HCT116 (cell line): ENCODE measurements at regions not wholly inside any gene's neighbourhood (a gene's known extent, or its start where the extent isn't known, plus 50 kb on each side); places are given as distances from the start of the nearest gene placed in this dataset.

Experiments used
- ATAC-seq: fragments of 200-7000 bp; cut with Tn5 transposase; 2 replicates; pipeline ENCODE4 v1.9.1; 2020; ENCODE audit warnings: mild to moderate bottlenecking, moderate library complexity
- BruUV-seq: library from RNA; stranded (reverse); fragments of 400-500 nt; replicated peaks from 2 replicates; lab custom pipeline; 2021; lab: Mats Ljungman, UMichigan
- CTCF ChIA-PET: fragments of 300-600 bp; sonication (Branson Sonifier 250); formaldehyde crosslinking; loops from one replicate; lab custom pipeline; 2021; ENCODE audit warnings: antibody characterized with exemption; lab: Charles Lee
- POLR2A ChIA-PET: fragments of 300-600, 350-600 bp; sonication (Branson Sonifier 250); formaldehyde crosslinking; loops from one replicate; lab custom pipeline; 2021; ENCODE audit warnings: antibody characterized with exemption; lab: Charles Lee
- RAD21 ChIA-PET, 2 experiments: fragments of 300-600 bp; sonication (Branson Sonifier 250); formaldehyde crosslinking; loops; one replicate each; lab custom pipeline; 2023; ENCODE audit warnings: low total read pairs in 2 of 2; ENCODE audit not compliant: uncharacterized antibody in 2 of 2, unreplicated experiment in 2 of 2, low non-redundant PET in 1 of 2; lab: Charles Lee
- DNase-seq: peaks from one replicate; pipeline ENCODE4 v3.0.0-alpha.2; 2010; ENCODE audit warnings: low read depth, low spot score
- H2AFZ ChIP-seq: fragments of 200-600 bp; shearing (Covaris generic), sonication (generic); 2 replicates; pipeline ENCODE4 v1.6.1; 2017; ENCODE audit warnings: low read depth, mixed run types, mixed read lengths, antibody characterized with exemption, low read length; ENCODE audit not compliant: poor library complexity, severe bottlenecking
- H3K27ac ChIP-seq: 2 replicates; pipeline ENCODE4 v1.5.1; 2012; ENCODE audit warnings: low read depth, low read length
- H3K27me3 ChIP-seq: fragments of 200-600 bp; sonication (generic); 2 replicates; pipeline ENCODE4 v1.6.1; 2016; ENCODE audit warnings: mixed run types, low read length, mixed read lengths; ENCODE audit not compliant: insufficient read depth
- H3K36me3 ChIP-seq, 2 experiments: fragments of 200-500 bp in 1 of 2; fragments of 200-600 bp in 1 of 2; sonication (Bioruptor generic) in 1 of 2; sonication (generic) in 1 of 2; 2 replicates each; pipeline versions ENCODE4 v1.5.1 to v1.6.1; 2014 to 2016; ENCODE audit warnings: low read length in 2 of 2, inconsistent platforms in 1 of 2, mixed read lengths in 1 of 2, mixed run types in 1 of 2; ENCODE audit not compliant: insufficient read depth in 2 of 2, control insufficient read depth in 1 of 2
- H3K4me1 ChIP-seq, 2 experiments: fragments of 200-600 bp in 1 of 2; sonication (generic) in 1 of 2; 2 replicates each; pipeline versions ENCODE4 v1.5.1 to v1.6.1; 2012 to 2017; ENCODE audit warnings: low read length in 2 of 2, inconsistent platforms in 1 of 2, mild to moderate bottlenecking in 1 of 2, mixed read lengths in 1 of 2, mixed run types in 1 of 2, moderate library complexity in 1 of 2; ENCODE audit not compliant: insufficient read depth in 2 of 2, control insufficient read depth in 1 of 2
- H3K4me2 ChIP-seq: fragments of 200-600 bp; sonication (generic); 2 replicates; pipeline ENCODE4 v1.6.1; 2017; ENCODE audit warnings: mixed run types, low read length, mixed read lengths
- H3K4me3 ChIP-seq, 2 experiments: fragments of 200-600 bp in 1 of 2; sonication (generic) in 1 of 2; replicated peaks in 1 of 2; 2 replicates each; pipeline ENCODE4 v1.5.1; 2011 to 2016; ENCODE audit warnings: low read length in 2 of 2, control low read depth in 1 of 2, low read depth in 1 of 2, mild to moderate bottlenecking in 1 of 2, mixed read lengths in 1 of 2, mixed run types in 1 of 2
- H3K79me2 ChIP-seq: fragments of 200-600 bp; sonication (generic); 2 replicates; pipeline ENCODE4 v1.6.1; 2017; ENCODE audit warnings: mild to moderate bottlenecking, mixed run types, low read length, moderate library complexity, mixed read lengths; ENCODE audit not compliant: insufficient read depth
- H3K9ac ChIP-seq: fragments of 200-600 bp; sonication (generic); 2 replicates; pipeline ENCODE4 v1.6.1; 2016; ENCODE audit warnings: low read length, mixed read lengths
- H3K9me2 ChIP-seq: fragments of 200-600 bp; sonication (generic), shearing (Covaris generic); 2 replicates; pipeline ENCODE4 v1.6.1; 2017; ENCODE audit warnings: mixed run types, mild to moderate bottlenecking, moderate library complexity; ENCODE audit not compliant: insufficient read depth
- H3K9me3 ChIP-seq, 2 experiments: fragments of 200-500 bp in 1 of 2; fragments of 200-600 bp in 1 of 2; sonication (Bioruptor generic) in 1 of 2; sonication (generic) in 1 of 2; 2 replicates each; pipeline ENCODE4 v1.6.1; 2014 to 2017; ENCODE audit warnings: low read length in 2 of 2, mixed read lengths in 2 of 2, inconsistent platforms in 1 of 2, low read depth in 1 of 2, mild to moderate bottlenecking in 1 of 2, mixed run types in 1 of 2, moderate library complexity in 1 of 2; ENCODE audit not compliant: control insufficient read depth in 1 of 2, insufficient read depth in 1 of 2
- H4K20me1 ChIP-seq: fragments of 200-600 bp; sonication (generic), shearing (Covaris generic); 2 replicates; pipeline ENCODE4 v1.6.1; 2017; ENCODE audit warnings: mixed run types, mild to moderate bottlenecking, moderate library complexity; ENCODE audit not compliant: insufficient read depth
- CBX3 ChIP-seq: IDR thresholded peaks from 2 replicates; pipeline ENCODE4 v1.6.1; 2012; ENCODE audit warnings: low read depth
- ELF1 ChIP-seq: IDR thresholded peaks from 2 replicates; pipeline ENCODE4 v1.6.1; 2012; ENCODE audit warnings: low read depth, borderline replicate concordance
- EZH2 ChIP-seq: fragments of 200-600 bp; sonication (generic); IDR thresholded peaks from 2 replicates; pipeline ENCODE4 v1.6.1; 2017; ENCODE audit warnings: antibody characterized with exemption, mixed run types
- FOSL1 ChIP-seq: IDR thresholded peaks from 2 replicates; pipeline ENCODE4 v1.6.1; 2012; ENCODE audit warnings: low read depth
- SIN3A ChIP-seq: IDR thresholded peaks from 2 replicates; pipeline ENCODE4 v1.6.1; 2012; ENCODE audit warnings: low read depth
- TCF7L2 ChIP-seq: IDR thresholded peaks from 2 replicates; pipeline ENCODE4 v1.7.0; 2011; ENCODE audit warnings: borderline replicate concordance, inconsistent platforms; ENCODE audit not compliant: insufficient read depth, insufficient read length; ENCODE audit errors: extremely low read depth
- YY1 ChIP-seq: IDR thresholded peaks from 2 replicates; pipeline ENCODE4 v1.6.1; 2011; ENCODE audit warnings: low read length, low read depth, moderate library complexity, mild to moderate bottlenecking; ENCODE audit not compliant: insufficient replicate concordance; ENCODE audit errors: extremely low read depth
- intact Hi-C: fragments of 100-400 bp; cut with micrococcal nuclease; formaldehyde crosslinking; loops from 2 replicates; pipeline ENCODE4 v1.10.0; 2022

- intact Hi-C loops = loop anchor here (10.0 kb wide), 1 partner anchor 1377 kb away; the partner anchor contains the start of gene KREMEN1
- H3K9me3 ChIP-seq = peaks cover 4 to 8% of the 10 kb centered on the region in 2 experiments; a peak in 2 of 4 replicates
- TF ChIP-seq ELF1 (no peak), CBX3 (no peak), SIN3A (no peak), FOSL1 (no peak), YY1 (no peak), TCF7L2 (no peak), EZH2 (no peak)
- no peaks in the 10 kb centered on the region for H3K4me1 ChIP-seq
- DNase-seq (no peak), ATAC-seq (no peak)
- H3K36me3 ChIP-seq = no peaks in the 10 kb centered on the region
- no peak overlapping the region for H3K4me3 ChIP-seq
- no peaks in the 10 kb centered on the region for H3K9me2 ChIP-seq
- no peak overlapping the region for H3K4me2 ChIP-seq
- no peaks in the 10 kb centered on the region for H4K20me1 ChIP-seq
- no peaks in the 10 kb centered on the region for H3K79me2 ChIP-seq
- no TSS peak for BruUV-seq
- no peak overlapping the region for H2AFZ ChIP-seq
- H3K27ac ChIP-seq = no peak overlapping the region
- no peak overlapping the region for H3K9ac ChIP-seq
- ChIA-PET POLR2A (no interaction called here), RAD21 (no interaction called here), CTCF (no interaction called here)
- no peaks in the 10 kb centered on the region for H3K27me3 ChIP-seq
Observed at GRCh38 chr22:27697888-27698287, 103.7 kb downstream of the MN1 start.
